Colonic mucosa (tissue), 4 donors: ENCODE measurements at regions not wholly inside any gene's neighbourhood (a gene's known extent, or its start where the extent isn't known, plus 50 kb on each side); places are given as distances from the start of the nearest gene placed in this dataset.
A peak's percentile ranks its signal among the peaks of the same experiment; 100 is the strongest.

Experiments
- DNase-seq: peaks from one replicate; pipeline ENCODE4 v3.0.0-alpha.2; 2020
- H3K27ac ChIP-seq: fragments of 200-600 bp; one replicate; pipeline ENCODE4 v1.8.0; 2021
- H3K27me3 ChIP-seq: fragments of 200-600 bp; one replicate; pipeline ENCODE4 v1.8.0; 2021
- H3K36me3 ChIP-seq: fragments of 200-600 bp; one replicate; pipeline ENCODE4 v1.8.0; 2021
- H3K4me1 ChIP-seq: fragments of 200-600 bp; one replicate; pipeline ENCODE4 v1.8.0; 2021; ENCODE audit warnings: mild to moderate bottlenecking
- H3K4me3 ChIP-seq: fragments of 200-600 bp; one replicate; pipeline ENCODE4 v1.8.0; 2021
- H3K9ac ChIP-seq, 2 donors: one replicate each; pipeline ENCODE4 v1.7.0; 2013; ENCODE audit warnings: control low read depth in 2 of 2, low read depth in 2 of 2, low read length in 2 of 2
- H3K9me3 ChIP-seq: fragments of 200-600 bp; one replicate; pipeline ENCODE4 v1.8.0; 2021
- intact Hi-C: fragments of 100-400 bp; cut with DNase I; formaldehyde crosslinking; loops from one replicate; pipeline ENCODE4 v1.14.1; 2022
- TF ChIP-seq, protein P1 (sequence below): fragments of 200-600 bp; IDR thresholded peaks from one replicate; pipeline ENCODE4 v1.8.0; 2022; ENCODE audit warnings: antibody characterized with exemption, mild to moderate bottlenecking
- donor health status: healthy.
- donor health status: DM: no; HTN: no; CAD: no.
- donor health status: DM: no; HTN: no; CAD: no.

DNA sequence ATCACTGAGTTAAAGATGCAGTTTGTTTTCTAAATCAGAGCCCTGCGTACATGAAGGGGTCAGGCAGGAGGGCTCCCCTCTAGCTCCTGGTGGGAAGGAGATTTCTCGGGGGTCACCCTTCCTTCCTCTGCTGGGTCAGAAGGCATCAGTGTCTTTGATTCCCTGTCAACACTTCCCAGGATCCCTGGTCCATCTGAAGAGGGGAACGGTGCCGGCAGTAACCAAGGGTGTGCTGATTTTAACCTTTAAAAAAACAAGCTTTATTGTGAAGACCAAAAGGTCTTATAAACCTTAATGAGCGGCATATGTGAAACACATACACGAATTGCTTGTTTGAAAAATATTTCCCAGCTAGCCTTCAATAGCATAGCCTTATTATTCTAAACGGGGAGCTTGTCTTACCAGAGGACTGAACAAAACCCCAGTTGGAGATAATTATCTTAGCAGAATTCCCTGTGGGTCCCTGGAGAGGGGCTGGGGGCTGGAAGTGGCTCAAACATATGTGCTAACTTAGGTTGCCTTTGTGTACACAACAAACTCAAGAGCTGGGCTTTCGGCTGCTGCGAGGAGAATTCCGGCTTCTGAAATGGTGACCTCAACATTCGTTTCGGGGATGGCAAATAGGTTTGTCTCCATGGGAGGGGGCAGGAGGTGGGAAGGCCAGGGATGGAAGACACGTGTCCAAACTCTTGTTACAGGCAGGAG lies 114.9 kb upstream of the MYCN start:
- DNase-seq, result no peak
- Histone ChIP-seq H3K27me3 (no peaks in the 10 kb centered on the region), H3K36me3 (no peaks in the 10 kb centered on the region), H3K4me1 (no peaks in the 10 kb centered on the region), H3K4me3 (no peak overlapping the region), H3K27ac (no peak overlapping the region), H3K9ac (no peak overlapping the region), H3K9me3 (no peaks in the 10 kb centered on the region)
- intact Hi-C loops, result no loop called here
- TF ChIP-seq, protein P1, sequence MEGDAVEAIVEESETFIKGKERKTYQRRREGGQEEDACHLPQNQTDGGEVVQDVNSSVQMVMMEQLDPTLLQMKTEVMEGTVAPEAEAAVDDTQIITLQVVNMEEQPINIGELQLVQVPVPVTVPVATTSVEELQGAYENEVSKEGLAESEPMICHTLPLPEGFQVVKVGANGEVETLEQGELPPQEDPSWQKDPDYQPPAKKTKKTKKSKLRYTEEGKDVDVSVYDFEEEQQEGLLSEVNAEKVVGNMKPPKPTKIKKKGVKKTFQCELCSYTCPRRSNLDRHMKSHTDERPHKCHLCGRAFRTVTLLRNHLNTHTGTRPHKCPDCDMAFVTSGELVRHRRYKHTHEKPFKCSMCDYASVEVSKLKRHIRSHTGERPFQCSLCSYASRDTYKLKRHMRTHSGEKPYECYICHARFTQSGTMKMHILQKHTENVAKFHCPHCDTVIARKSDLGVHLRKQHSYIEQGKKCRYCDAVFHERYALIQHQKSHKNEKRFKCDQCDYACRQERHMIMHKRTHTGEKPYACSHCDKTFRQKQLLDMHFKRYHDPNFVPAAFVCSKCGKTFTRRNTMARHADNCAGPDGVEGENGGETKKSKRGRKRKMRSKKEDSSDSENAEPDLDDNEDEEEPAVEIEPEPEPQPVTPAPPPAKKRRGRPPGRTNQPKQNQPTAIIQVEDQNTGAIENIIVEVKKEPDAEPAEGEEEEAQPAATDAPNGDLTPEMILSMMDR, result no peak

- TF ChIP-seq, protein P1, result no peak
- Histone ChIP-seq H3K36me3 (no peaks in the 10 kb centered on the region), H3K4me3 (no peak overlapping the region), H3K9me3 (no peaks in the 10 kb centered on the region), H3K4me1 (no peaks in the 10 kb centered on the region), H3K27ac (no peak overlapping the region), H3K27me3 (no peaks in the 10 kb centered on the region), H3K9ac (no peak overlapping the region)
- DNase-seq, result peak; percentile 33
- intact Hi-C loops, result no loop called here
Observed at GRCh38 chr2:15826273-15826717, 114.1 kb upstream of the MYCN start.

DNA sequence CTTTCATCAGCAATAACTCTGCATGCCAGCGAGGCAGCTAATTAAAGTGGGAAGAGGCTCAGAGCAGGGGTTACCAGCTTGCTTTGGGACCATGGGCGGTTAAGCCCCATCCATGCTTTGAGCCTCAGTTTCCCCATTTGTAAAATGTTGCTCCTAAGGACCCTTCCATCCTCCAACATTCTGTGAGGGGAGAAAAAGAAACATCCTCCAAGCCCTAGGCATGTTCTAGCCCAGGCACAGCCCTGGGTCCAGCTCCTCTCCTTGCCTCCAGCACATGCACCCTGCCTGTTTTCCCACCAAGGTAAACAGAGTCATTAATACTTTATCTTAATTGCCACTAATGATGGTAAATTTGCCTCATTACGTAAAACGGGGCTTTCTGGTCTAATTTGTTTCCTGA lies 113.3 kb upstream of the MYCN start:
- no peaks in the 10 kb centered on the region for H3K9me3 ChIP-seq
- DNase-seq, result no peak
- H3K27me3 ChIP-seq, result no peaks in the 10 kb centered on the region
- TF ChIP-seq, protein P1, result no peak
- H3K36me3 ChIP-seq, result no peaks in the 10 kb centered on the region
- H3K4me1 ChIP-seq, result no peaks in the 10 kb centered on the region
- H3K27ac ChIP-seq, result no peak overlapping the region
- intact Hi-C loops, result no loop called here
- H3K9ac ChIP-seq, result no peak overlapping the region
- no peak overlapping the region for H3K4me3 ChIP-seq

DNA sequence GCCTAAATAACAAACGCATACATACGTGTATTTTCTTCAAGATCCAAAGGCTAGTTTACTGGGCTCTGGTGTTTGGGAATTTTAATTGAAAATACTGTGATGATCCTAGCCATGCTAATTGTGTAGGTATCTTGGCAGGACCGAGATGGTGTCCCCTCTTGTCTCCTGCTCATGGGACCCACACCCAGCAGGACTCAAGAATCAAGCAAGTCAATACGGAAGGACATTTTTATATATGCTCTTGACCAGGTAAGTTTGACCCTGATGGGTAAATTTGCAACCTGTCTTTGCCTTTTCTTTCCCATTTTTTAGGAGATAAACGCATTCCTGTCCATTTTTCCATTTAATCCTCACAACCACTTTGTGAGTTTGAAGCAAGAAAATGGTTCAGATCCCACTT lies 111.8 kb upstream of the MYCN start:
- no peak overlapping the region for H3K4me3 ChIP-seq
- H3K9ac ChIP-seq, result no peak overlapping the region
- TF ChIP-seq, protein P1, result no peak
- no peaks in the 10 kb centered on the region for H3K36me3 ChIP-seq
- DNase-seq, result no peak
- no peak overlapping the region for H3K27ac ChIP-seq
- intact Hi-C loops, result no loop called here
- no peaks in the 10 kb centered on the region for H3K9me3 ChIP-seq
- no peaks in the 10 kb centered on the region for H3K27me3 ChIP-seq
- no peaks in the 10 kb centered on the region for H3K4me1 ChIP-seq

GRCh38 chr2:15829091-15829801 lies 111.1 kb upstream of the MYCN start:
- H3K27me3 ChIP-seq, result no peaks in the 10 kb centered on the region
- no peaks in the 10 kb centered on the region for H3K9me3 ChIP-seq
- TF ChIP-seq, protein P1, result no peak
- intact Hi-C loops, result no loop called here
- no peaks in the 10 kb centered on the region for H3K4me1 ChIP-seq
- no peak overlapping the region for H3K27ac ChIP-seq
- H3K4me3 ChIP-seq, result no peak overlapping the region
- no peaks in the 10 kb centered on the region for H3K36me3 ChIP-seq
- no peak for DNase-seq
- H3K9ac ChIP-seq, result no peak overlapping the region
